ENCODE measurements at regions not wholly inside any gene's neighbourhood (a gene's known extent, or its start where the extent isn't known, plus 50 kb on each side); places are given as distances from the start of the nearest gene placed in this dataset.

DNA sequence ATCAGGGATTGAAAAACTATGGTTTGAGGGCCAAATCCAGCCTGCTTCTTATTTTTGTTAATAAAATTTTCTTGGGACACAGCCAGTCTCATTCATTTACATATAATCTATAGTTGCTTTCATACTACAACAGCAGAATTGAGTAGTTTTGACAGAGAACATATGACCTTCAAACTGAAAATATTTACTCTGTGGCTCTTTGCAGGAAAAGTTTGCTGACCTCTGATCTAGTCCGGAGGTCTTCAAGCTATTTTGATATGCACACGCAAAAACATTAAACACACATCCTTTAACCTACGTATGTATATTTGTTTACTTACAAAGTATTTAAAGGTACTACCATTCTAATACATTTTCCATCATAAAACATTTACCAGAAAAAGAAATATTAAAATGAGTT lies 76.5 kb upstream of the LARGE1 start:
- 76 to 80% methylated on average over 3 of the region's 3 CpGs for WGBS, 2 donors
- Histone ChIP-seq H3K27ac (ENCODE audit: low read depth in 2 of 2, low read length in 1 of 2) (no peak overlapping the region), H3K4me3 (ENCODE audit: low read depth in 1 of 2, low read length in 2 of 2) (no peak overlapping the region), H3K27me3 (ENCODE audit: control insufficient read depth in 1 of 2, insufficient read depth in 2 of 2, low read length in 2 of 2) (no peaks in the 10 kb centered on the region), H3K36me3 (ENCODE audit: control insufficient read depth in 2 of 2, insufficient read depth in 2 of 2, low read length in 1 of 2) (no peaks in the 10 kb centered on the region), H3K9me3 (ENCODE audit: control insufficient read depth in 2 of 2, insufficient read depth in 1 of 2, low read depth in 1 of 2, low read length in 1 of 2) (peaks cover 0 to 5% of the 10 kb centered on the region in 2 donors), H3K4me1 (ENCODE audit: control insufficient read depth in 2 of 2, insufficient read depth in 2 of 2, low read length in 1 of 2) (peaks cover 0 to 2% of the 10 kb centered on the region in 2 donors)

DNA sequence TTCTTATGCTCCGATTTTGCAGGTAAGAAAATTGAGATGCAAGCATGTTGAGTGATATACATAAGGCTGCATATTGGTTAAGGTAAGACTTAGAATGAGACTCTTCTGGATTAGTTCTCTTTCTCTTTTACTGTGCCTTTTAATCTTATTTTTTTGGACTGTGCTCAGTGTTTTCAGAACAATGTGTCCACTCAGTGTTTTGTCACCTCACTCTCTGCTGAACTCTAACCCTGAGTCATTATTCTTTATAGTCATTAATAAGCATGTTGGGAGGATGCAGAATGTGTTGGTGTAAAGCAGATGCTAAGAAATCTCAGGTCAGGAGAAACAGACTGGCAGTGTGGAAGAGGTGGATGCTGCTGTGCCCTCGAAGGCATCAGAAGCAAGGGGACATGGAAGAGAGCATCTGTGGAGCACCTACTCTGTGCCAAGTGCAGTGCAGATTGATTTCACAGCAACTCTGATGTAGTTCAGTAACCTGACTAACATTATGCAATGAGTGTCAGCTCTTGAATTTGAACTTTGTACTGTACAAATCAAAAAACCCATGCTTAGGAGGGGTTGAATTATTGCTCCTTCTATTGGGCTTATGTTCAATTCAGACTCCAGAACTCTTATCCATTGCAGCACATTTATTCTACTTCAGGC lies 80.7 kb upstream of the LARGE1 start:
- H3K4me3 ChIP-seq (ENCODE audit: low read depth in 1 of 2, low read length in 2 of 2), result no peak overlapping the region
- H3K27ac ChIP-seq (ENCODE audit: low read depth in 2 of 2, low read length in 1 of 2), result no peak overlapping the region
- H3K27me3 ChIP-seq (ENCODE audit: control insufficient read depth in 1 of 2, insufficient read depth in 2 of 2, low read length in 2 of 2), result no peaks in the 10 kb centered on the region
- WGBS, 2 donors, result 61 to 75% methylated on average over 2 of the region's 2 CpGs
- H3K36me3 ChIP-seq (ENCODE audit: control insufficient read depth in 2 of 2, insufficient read depth in 2 of 2, low read length in 1 of 2), result no peaks in the 10 kb centered on the region
- H3K9me3 ChIP-seq (ENCODE audit: control insufficient read depth in 2 of 2, insufficient read depth in 1 of 2, low read depth in 1 of 2, low read length in 1 of 2), result peaks cover 0 to 8% of the 10 kb centered on the region in 2 donors
- peaks cover 0 to 2% of the 10 kb centered on the region in 2 donors for H3K4me1 ChIP-seq (ENCODE audit: control insufficient read depth in 2 of 2, insufficient read depth in 2 of 2, low read length in 1 of 2)

DNA sequence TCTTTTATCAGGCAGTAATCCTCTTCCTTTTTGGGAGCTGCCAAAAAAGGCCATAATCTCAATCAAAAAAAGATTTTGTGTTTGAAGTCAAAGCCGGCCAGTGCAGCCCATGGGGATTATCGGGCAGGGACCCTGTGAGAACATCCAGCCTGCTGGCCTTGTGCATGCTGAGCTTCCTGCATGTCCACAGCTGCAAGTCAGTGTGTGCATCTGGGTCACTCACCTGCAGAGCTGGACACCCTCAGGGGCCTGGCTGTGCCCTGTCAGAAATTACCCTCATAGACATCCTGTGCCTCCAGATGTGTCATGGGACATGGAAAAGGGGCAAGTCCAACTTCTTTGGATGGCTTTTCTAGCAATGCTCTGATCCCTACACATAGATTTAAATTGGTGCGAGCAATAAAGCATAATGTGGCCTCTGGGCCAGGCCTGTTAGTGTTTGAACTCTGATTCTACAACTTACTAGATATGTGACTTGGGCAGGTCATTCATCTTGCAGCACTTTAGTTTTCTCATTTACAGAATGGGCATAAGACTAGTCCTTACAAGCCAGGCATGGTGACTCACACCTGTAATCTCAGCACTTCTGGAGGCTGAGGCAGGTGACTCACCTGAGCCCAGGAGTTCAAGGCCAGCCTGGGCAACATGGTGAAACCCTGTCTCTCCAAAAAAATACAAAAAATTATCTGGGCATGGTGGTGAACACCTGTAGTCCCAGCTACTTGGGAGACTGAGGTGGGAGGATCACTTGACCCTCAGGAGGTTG lies 81.6 kb upstream of the LARGE1 start:
- Histone ChIP-seq H3K9me3 (ENCODE audit: control insufficient read depth in 2 of 2, insufficient read depth in 1 of 2, low read depth in 1 of 2, low read length in 1 of 2) (peaks cover 0 to 8% of the 10 kb centered on the region in 2 donors), H3K4me1 (ENCODE audit: control insufficient read depth in 2 of 2, insufficient read depth in 2 of 2, low read length in 1 of 2) (peaks cover 0 to 2% of the 10 kb centered on the region in 2 donors), H3K36me3 (ENCODE audit: control insufficient read depth in 2 of 2, insufficient read depth in 2 of 2, low read length in 1 of 2) (no peaks in the 10 kb centered on the region), H3K27ac (ENCODE audit: low read depth in 2 of 2, low read length in 1 of 2) (no peak overlapping the region), H3K4me3 (ENCODE audit: low read depth in 1 of 2, low read length in 2 of 2) (no peak overlapping the region), H3K27me3 (ENCODE audit: control insufficient read depth in 1 of 2, insufficient read depth in 2 of 2, low read length in 2 of 2) (no peaks in the 10 kb centered on the region)
- WGBS, 2 donors, result 64 to 72% methylated on average over 3 of the region's 3 CpGs

- H3K4me1 ChIP-seq (ENCODE audit: control insufficient read depth in 2 of 2, insufficient read depth in 2 of 2, low read length in 1 of 2), result peaks cover 0 to 2% of the 10 kb centered on the region in 2 donors
- H3K4me3 ChIP-seq (ENCODE audit: low read depth in 1 of 2, low read length in 2 of 2), result no peak overlapping the region
- H3K9me3 ChIP-seq (ENCODE audit: control insufficient read depth in 2 of 2, insufficient read depth in 1 of 2, low read depth in 1 of 2, low read length in 1 of 2), result peaks cover 0 to 8% of the 10 kb centered on the region in 2 donors
- H3K36me3 ChIP-seq (ENCODE audit: control insufficient read depth in 2 of 2, insufficient read depth in 2 of 2, low read length in 1 of 2), result no peaks in the 10 kb centered on the region
- WGBS, 2 donors, result 41 to 47% methylated on average over 5 of the region's 5 CpGs
- no peak overlapping the region for H3K27ac ChIP-seq (ENCODE audit: low read depth in 2 of 2, low read length in 1 of 2)
- H3K27me3 ChIP-seq (ENCODE audit: control insufficient read depth in 1 of 2, insufficient read depth in 2 of 2, low read length in 2 of 2), result no peaks in the 10 kb centered on the region
Measured at GRCh38 chr22:34004058-34004457, 83.8 kb upstream of the LARGE1 start.

DNA sequence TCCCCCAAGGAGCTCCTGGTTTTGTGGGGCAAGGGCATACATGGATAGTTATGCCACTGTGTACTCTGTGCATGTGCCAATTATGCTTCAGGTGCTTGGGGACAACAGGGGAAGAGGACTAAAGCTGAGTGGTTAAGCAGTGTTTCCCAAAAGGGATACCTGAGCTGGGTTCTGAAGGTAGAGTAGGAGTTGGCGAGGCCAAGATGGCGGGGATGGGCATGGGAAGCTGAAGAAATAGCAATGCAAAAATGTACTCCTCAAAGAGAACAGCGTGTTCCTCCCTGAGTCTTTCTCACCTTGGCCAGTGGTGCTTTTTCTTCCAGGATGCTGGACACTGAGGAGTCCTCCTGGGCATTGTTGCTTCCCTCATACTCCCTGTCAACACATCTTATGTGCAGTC lies 90.0 kb upstream of the LARGE1 start:
- H3K4me1 ChIP-seq (ENCODE audit: control insufficient read depth in 2 of 2, insufficient read depth in 2 of 2, low read length in 1 of 2), result no peaks in the 10 kb centered on the region
- H3K27ac ChIP-seq (ENCODE audit: low read depth in 2 of 2, low read length in 1 of 2), result no peak overlapping the region
- 78 to 80% methylated on average over 3 of the region's 3 CpGs for WGBS, 2 donors
- no peaks in the 10 kb centered on the region for H3K27me3 ChIP-seq (ENCODE audit: control insufficient read depth in 1 of 2, insufficient read depth in 2 of 2, low read length in 2 of 2)
- H3K9me3 ChIP-seq (ENCODE audit: control insufficient read depth in 2 of 2, insufficient read depth in 1 of 2, low read depth in 1 of 2, low read length in 1 of 2), result no peaks in the 10 kb centered on the region
- H3K4me3 ChIP-seq (ENCODE audit: low read depth in 1 of 2, low read length in 2 of 2), result no peak overlapping the region
- no peaks in the 10 kb centered on the region for H3K36me3 ChIP-seq (ENCODE audit: control insufficient read depth in 2 of 2, insufficient read depth in 2 of 2, low read length in 1 of 2)

- no peaks in the 10 kb centered on the region for H3K4me1 ChIP-seq (ENCODE audit: control insufficient read depth in 2 of 2, insufficient read depth in 2 of 2, low read length in 1 of 2)
- H3K27me3 ChIP-seq (ENCODE audit: control insufficient read depth in 1 of 2, insufficient read depth in 2 of 2, low read length in 2 of 2), result no peaks in the 10 kb centered on the region
- WGBS, 2 donors, result 52 to 53% methylated on average over 3 of the region's 3 CpGs
- no peaks in the 10 kb centered on the region for H3K36me3 ChIP-seq (ENCODE audit: control insufficient read depth in 2 of 2, insufficient read depth in 2 of 2, low read length in 1 of 2)
- H3K4me3 ChIP-seq (ENCODE audit: low read depth in 1 of 2, low read length in 2 of 2), result no peak overlapping the region
- no peaks in the 10 kb centered on the region for H3K9me3 ChIP-seq (ENCODE audit: control insufficient read depth in 2 of 2, insufficient read depth in 1 of 2, low read depth in 1 of 2, low read length in 1 of 2)
- H3K27ac ChIP-seq (ENCODE audit: low read depth in 2 of 2, low read length in 1 of 2), result no peak overlapping the region
Measured at GRCh38 chr22:34015642-34016041, 95.4 kb upstream of the LARGE1 start.

GRCh38 chr22:34017205-34017604 lies 96.9 kb upstream of the LARGE1 start:
- H3K27me3 ChIP-seq (ENCODE audit: control insufficient read depth in 1 of 2, insufficient read depth in 2 of 2, low read length in 2 of 2), result no peaks in the 10 kb centered on the region
- WGBS, 2 donors, result 22 to 35% methylated on average over 4 of the region's 4 CpGs
- no peaks in the 10 kb centered on the region for H3K36me3 ChIP-seq (ENCODE audit: control insufficient read depth in 2 of 2, insufficient read depth in 2 of 2, low read length in 1 of 2)
- no peaks in the 10 kb centered on the region for H3K9me3 ChIP-seq (ENCODE audit: control insufficient read depth in 2 of 2, insufficient read depth in 1 of 2, low read depth in 1 of 2, low read length in 1 of 2)
- no peak overlapping the region for H3K4me3 ChIP-seq (ENCODE audit: low read depth in 1 of 2, low read length in 2 of 2)
- no peaks in the 10 kb centered on the region for H3K4me1 ChIP-seq (ENCODE audit: control insufficient read depth in 2 of 2, insufficient read depth in 2 of 2, low read length in 1 of 2)
- no peak overlapping the region for H3K27ac ChIP-seq (ENCODE audit: low read depth in 2 of 2, low read length in 1 of 2)

DNA sequence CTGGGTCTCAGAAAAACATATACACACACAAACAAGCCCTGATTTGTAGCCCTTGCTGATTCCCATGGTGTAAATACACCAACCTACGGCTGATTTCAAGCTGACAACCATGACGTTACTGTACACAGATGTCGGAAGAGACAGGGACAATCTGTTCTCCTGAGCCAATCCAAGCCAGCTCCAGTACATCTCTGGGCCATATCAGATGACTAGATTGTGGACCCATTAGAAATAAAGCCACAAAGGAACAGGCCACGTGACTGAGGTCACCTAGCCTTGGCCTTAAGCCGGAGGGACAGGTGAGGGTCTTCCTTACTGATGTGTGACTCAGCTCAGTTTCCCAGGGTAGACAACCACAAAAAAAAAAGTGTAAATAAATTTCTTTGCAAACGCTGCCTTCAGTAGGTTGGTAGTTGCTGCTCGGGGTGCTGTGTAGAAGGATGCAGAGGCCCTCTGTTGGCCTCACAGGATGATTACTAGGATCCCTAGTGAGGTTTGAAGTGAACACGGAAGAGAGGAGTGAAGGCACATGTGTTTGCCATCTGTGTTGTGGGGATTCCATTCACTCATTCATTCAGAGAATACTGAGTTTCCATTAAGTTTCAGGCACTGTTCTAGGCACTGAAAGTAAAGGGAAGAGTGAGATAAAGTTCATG lies 99.0 kb upstream of the LARGE1 start:
- 61 to 68% methylated on average over 8 of the region's 8 CpGs for WGBS, 2 donors
- no peaks in the 10 kb centered on the region for H3K36me3 ChIP-seq (ENCODE audit: control insufficient read depth in 2 of 2, insufficient read depth in 2 of 2, low read length in 1 of 2)
- no peak overlapping the region for H3K27ac ChIP-seq (ENCODE audit: low read depth in 2 of 2, low read length in 1 of 2)
- H3K9me3 ChIP-seq (ENCODE audit: control insufficient read depth in 2 of 2, insufficient read depth in 1 of 2, low read depth in 1 of 2, low read length in 1 of 2), result no peaks in the 10 kb centered on the region
- H3K27me3 ChIP-seq (ENCODE audit: control insufficient read depth in 1 of 2, insufficient read depth in 2 of 2, low read length in 2 of 2), result peaks cover 0 to 3% of the 10 kb centered on the region in 2 donors
- no peak overlapping the region for H3K4me3 ChIP-seq (ENCODE audit: low read depth in 1 of 2, low read length in 2 of 2)
- H3K4me1 ChIP-seq (ENCODE audit: control insufficient read depth in 2 of 2, insufficient read depth in 2 of 2, low read length in 1 of 2), result no peaks in the 10 kb centered on the region

- H3K27me3 ChIP-seq (ENCODE audit: control insufficient read depth in 1 of 2, insufficient read depth in 2 of 2, low read length in 2 of 2), result no peaks in the 10 kb centered on the region
- WGBS, 2 donors, result 53 to 68% methylated on average over 1 of the region's 1 CpG
- no peaks in the 10 kb centered on the region for H3K4me1 ChIP-seq (ENCODE audit: control insufficient read depth in 2 of 2, insufficient read depth in 2 of 2, low read length in 1 of 2)
- no peaks in the 10 kb centered on the region for H3K36me3 ChIP-seq (ENCODE audit: control insufficient read depth in 2 of 2, insufficient read depth in 2 of 2, low read length in 1 of 2)
- no peak overlapping the region for H3K4me3 ChIP-seq (ENCODE audit: low read depth in 1 of 2, low read length in 2 of 2)
- H3K9me3 ChIP-seq (ENCODE audit: control insufficient read depth in 2 of 2, insufficient read depth in 1 of 2, low read depth in 1 of 2, low read length in 1 of 2), result no peaks in the 10 kb centered on the region
- no peak overlapping the region for H3K27ac ChIP-seq (ENCODE audit: low read depth in 2 of 2, low read length in 1 of 2)
Measured at GRCh38 chr22:34035209-34035608, 114.9 kb upstream of the LARGE1 start.

Measured in esophagus (tissue), 2 donors.